Breast epithelium (tissue), 3 donors: ENCODE measurements at regions not wholly inside any gene's neighbourhood (a gene's known extent, or its start where the extent isn't known, plus 50 kb on each side); places are given as distances from the start of the nearest gene placed in this dataset.

ENCODE experiments used
- POLR2A ChIP-seq: fragments of 450-650 bp; IDR thresholded peaks from one replicate; pipeline ENCODE4 v1.6.1; 2016; ENCODE audit warnings: antibody characterized with exemption, mild to moderate bottlenecking, moderate library complexity
- POLR2AphosphoS5 ChIP-seq, 3 donors: sonication (generic); formaldehyde crosslinking; IDR thresholded peaks; one replicate each; pipeline ENCODE4 v1.6.1; 2017; ENCODE audit warnings: antibody characterized with exemption in 3 of 3
- TF ChIP-seq, protein P1 (sequence below), 3 donors: fragments of 450-650 bp; IDR thresholded peaks; one replicate each; pipeline ENCODE4 v1.5.1; 2016 to 2017; ENCODE audit warnings: antibody characterized with exemption in 3 of 3, mild to moderate bottlenecking in 3 of 3, moderate library complexity in 3 of 3

DNA sequence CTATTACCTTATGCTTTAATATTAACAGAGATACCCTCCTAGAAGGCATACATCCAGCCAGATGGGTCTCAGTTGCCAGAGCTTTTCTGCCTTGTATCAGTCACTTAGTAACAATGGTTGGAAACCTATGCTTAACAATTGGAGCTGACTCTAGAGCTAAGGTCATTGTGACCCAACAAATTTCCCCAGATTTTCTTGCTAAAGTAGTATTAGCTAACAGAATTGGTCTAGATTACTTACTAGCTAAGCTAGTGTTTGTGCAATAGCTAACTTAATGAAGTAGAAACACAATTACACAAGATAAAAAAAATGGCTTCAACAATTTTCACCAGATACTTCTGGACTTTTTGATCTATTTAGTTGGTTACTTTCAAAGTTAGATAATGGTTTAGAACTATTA is 236.9 kb downstream of the NSUN3 start:
- TF ChIP-seq, protein P1, sequence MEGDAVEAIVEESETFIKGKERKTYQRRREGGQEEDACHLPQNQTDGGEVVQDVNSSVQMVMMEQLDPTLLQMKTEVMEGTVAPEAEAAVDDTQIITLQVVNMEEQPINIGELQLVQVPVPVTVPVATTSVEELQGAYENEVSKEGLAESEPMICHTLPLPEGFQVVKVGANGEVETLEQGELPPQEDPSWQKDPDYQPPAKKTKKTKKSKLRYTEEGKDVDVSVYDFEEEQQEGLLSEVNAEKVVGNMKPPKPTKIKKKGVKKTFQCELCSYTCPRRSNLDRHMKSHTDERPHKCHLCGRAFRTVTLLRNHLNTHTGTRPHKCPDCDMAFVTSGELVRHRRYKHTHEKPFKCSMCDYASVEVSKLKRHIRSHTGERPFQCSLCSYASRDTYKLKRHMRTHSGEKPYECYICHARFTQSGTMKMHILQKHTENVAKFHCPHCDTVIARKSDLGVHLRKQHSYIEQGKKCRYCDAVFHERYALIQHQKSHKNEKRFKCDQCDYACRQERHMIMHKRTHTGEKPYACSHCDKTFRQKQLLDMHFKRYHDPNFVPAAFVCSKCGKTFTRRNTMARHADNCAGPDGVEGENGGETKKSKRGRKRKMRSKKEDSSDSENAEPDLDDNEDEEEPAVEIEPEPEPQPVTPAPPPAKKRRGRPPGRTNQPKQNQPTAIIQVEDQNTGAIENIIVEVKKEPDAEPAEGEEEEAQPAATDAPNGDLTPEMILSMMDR (IDR thresholded peaks at IDR 0.05): no peak
- TF ChIP-seq POLR2AphosphoS5 (IDR thresholded peaks at IDR 0.05) (no peak), POLR2A (no peak)
